Liver (tissue), 2 donors: ENCODE measurements at regions not wholly inside any gene's neighbourhood (a gene's known extent, or its start where the extent isn't known, plus 50 kb on each side); places are given as distances from the start of the nearest gene placed in this dataset.

ENCODE experiments used
- MAX ChIP-seq: IDR thresholded peaks from 2 replicates; pipeline ENCODE4 v1.6.1; 2016; ENCODE audit warnings: antibody characterized with exemption
- RAD21 ChIP-seq, 2 donors: IDR thresholded peaks; 2 replicates each; pipeline ENCODE4 v1.6.1; 2016; ENCODE audit warnings: antibody characterized with exemption in 2 of 2, mild to moderate bottlenecking in 2 of 2
- donor health status: healthy.

- no peak for TF ChIP-seq RAD21 (IDR thresholded peaks at IDR 0.05)
- no peak for TF ChIP-seq MAX
These were observed 133.7 kb upstream of the CTBP2 start for GRCh38 chr10:125294109-125294508.
